ENCODE measurements at regions not wholly inside any gene's neighbourhood (a gene's known extent, or its start where the extent isn't known, plus 50 kb on each side); places are given as distances from the start of the nearest gene placed in this dataset.
"Not testable (repeated sequence)": the region's sequence is repeated elsewhere in the genome, so short reads cannot be mapped to it uniquely, and the experiment has no call there.

- H3K27me3 ChIP-seq, result no peaks in the 10 kb centered on the region
- H3K27ac ChIP-seq, result no peak overlapping the region
- no peak for DNase-seq
- H3K36me3 ChIP-seq (ENCODE audit: low read depth, missing control alignments), result no peaks in the 10 kb centered on the region
- TF ChIP-seq CTCF (IDR thresholded peaks at IDR 0.05), result no peak
- TF ChIP-seq POLR2A (IDR thresholded peaks at IDR 0.05), result no peak
- no peaks in the 10 kb centered on the region for H3K4me1 ChIP-seq
- intact Hi-C loops (cut with DNase I; ENCODE audit: low total_unique reads), result no loop called here
- WGBS, 2 donors, result 94 to 95% methylated on average over 3 of the region's 3 CpGs
- no peaks in the 10 kb centered on the region for H3K9me3 ChIP-seq
- H3K4me3 ChIP-seq, result no peak overlapping the region
Measured at GRCh38 chr5:124027441-124027840, 515.5 kb downstream of the CSNK1G3 start.

GRCh38 chr5:124025306-124025845 is 513.4 kb downstream of the CSNK1G3 start:
- H3K4me3 ChIP-seq, result no peak overlapping the region
- H3K27ac ChIP-seq, result no peak overlapping the region
- intact Hi-C loops (cut with DNase I; ENCODE audit: low total_unique reads), result no loop called here
- H3K9me3 ChIP-seq, result no peaks in the 10 kb centered on the region
- no peak for TF ChIP-seq CTCF (IDR thresholded peaks at IDR 0.05)
- TF ChIP-seq POLR2A (IDR thresholded peaks at IDR 0.05), result no peak
- no peaks in the 10 kb centered on the region for H3K36me3 ChIP-seq (ENCODE audit: low read depth, missing control alignments)
- no peak for DNase-seq
- WGBS, 2 donors, result 79 to 87% methylated on average over 6 of the region's 6 CpGs
- no peaks in the 10 kb centered on the region for H3K27me3 ChIP-seq
- H3K4me1 ChIP-seq, result no peaks in the 10 kb centered on the region

- 85 to 86% methylated on average over 3 of the region's 3 CpGs for WGBS, 2 donors
- no peaks in the 10 kb centered on the region for H3K27me3 ChIP-seq
- no peaks in the 10 kb centered on the region for H3K36me3 ChIP-seq (ENCODE audit: low read depth, missing control alignments)
- intact Hi-C loops (cut with DNase I; ENCODE audit: low total_unique reads), result no loop called here
- no peak overlapping the region for H3K27ac ChIP-seq
- DNase-seq, result no peak
- no peaks in the 10 kb centered on the region for H3K4me1 ChIP-seq
- H3K9me3 ChIP-seq, result no peaks in the 10 kb centered on the region
- no peak overlapping the region for H3K4me3 ChIP-seq
- TF ChIP-seq POLR2A (IDR thresholded peaks at IDR 0.05), result no peak
- TF ChIP-seq CTCF (IDR thresholded peaks at IDR 0.05), result no peak
Measured at GRCh38 chr5:124022966-124023365, 511.0 kb downstream of the CSNK1G3 start.

- intact Hi-C loops (cut with DNase I; ENCODE audit: low total_unique reads), result no loop called here
- no peaks in the 10 kb centered on the region for H3K36me3 ChIP-seq (ENCODE audit: low read depth, missing control alignments)
- no peaks in the 10 kb centered on the region for H3K27me3 ChIP-seq
- H3K4me3 ChIP-seq, result no peak overlapping the region
- no peak for DNase-seq
- WGBS, 2 donors, result 97% methylated on average over 1 of the region's 1 CpG
- no peaks in the 10 kb centered on the region for H3K9me3 ChIP-seq
- H3K27ac ChIP-seq, result no peak overlapping the region
- H3K4me1 ChIP-seq, result no peaks in the 10 kb centered on the region
- TF ChIP-seq CTCF (IDR thresholded peaks at IDR 0.05) (no peak), POLR2A (IDR thresholded peaks at IDR 0.05) (no peak)
Measured at GRCh38 chr5:124021776-124022175, 509.8 kb downstream of the CSNK1G3 start.

- WGBS, 2 donors, result 80 to 98% methylated on average over 1 of the region's 1 CpG
- no peak for DNase-seq
- TF ChIP-seq POLR2A (IDR thresholded peaks at IDR 0.05) (no peak), CTCF (IDR thresholded peaks at IDR 0.05) (no peak)
- Histone ChIP-seq H3K4me1 (no peaks in the 10 kb centered on the region), H3K27ac (no peak overlapping the region), H3K36me3 (ENCODE audit: low read depth, missing control alignments) (no peaks in the 10 kb centered on the region), H3K27me3 (no peaks in the 10 kb centered on the region), H3K4me3 (no peak overlapping the region), H3K9me3 (no peaks in the 10 kb centered on the region)
- intact Hi-C loops (cut with DNase I; ENCODE audit: low total_unique reads), result no loop called here
Measured at GRCh38 chr5:124021066-124021641, 509.2 kb downstream of the CSNK1G3 start.

GRCh38 chr5:124017321-124017720 is 505.3 kb downstream of the CSNK1G3 start:
- H3K27ac ChIP-seq; H3K9me3 ChIP-seq; H3K4me1 ChIP-seq; H3K4me3 ChIP-seq; H3K27me3 ChIP-seq; H3K36me3 ChIP-seq (ENCODE audit: low read depth, missing control alignments); DNase-seq; intact Hi-C loops (cut with DNase I; ENCODE audit: low total_unique reads): not testable (repeated sequence)
- WGBS, 2 donors, result 72 to 90% methylated on average over 3 of the region's 5 CpGs
